Dermis microvascular lymphatic vessel endothelial cell (primary cell): ENCODE measurements at regions not wholly inside any gene's neighbourhood (a gene's known extent, or its start where the extent isn't known, plus 50 kb on each side); places are given as distances from the start of the nearest gene placed in this dataset.

Experiments used
- DNase-seq, 2 donors: peaks; one replicate each; pipeline versions ENCODE4 v3.0.0 to v3.0.0-alpha.2; 2010; ENCODE audit warnings: low read depth in 2 of 2

DNA sequence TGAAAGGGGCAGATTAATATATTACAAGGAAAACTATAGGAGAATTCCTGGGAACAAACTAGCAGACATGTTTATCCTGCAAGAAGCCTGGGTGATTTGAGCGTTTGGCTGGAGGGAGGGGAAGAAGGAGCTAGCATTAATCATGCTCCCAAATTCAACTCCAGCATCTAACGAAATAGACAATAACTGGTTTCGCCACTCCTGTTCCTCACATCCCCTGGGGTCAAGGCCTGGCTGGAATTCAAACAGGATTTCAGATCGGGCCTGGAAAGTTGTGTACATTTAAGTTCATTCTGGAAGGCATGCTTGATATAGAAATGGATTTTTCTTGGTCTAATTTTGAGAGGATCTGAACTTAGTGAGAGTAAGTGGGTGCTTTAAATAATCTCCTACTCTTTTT, 126.1 kb upstream of the CTAGE1 start:
- DNase-seq: no peak

DNA sequence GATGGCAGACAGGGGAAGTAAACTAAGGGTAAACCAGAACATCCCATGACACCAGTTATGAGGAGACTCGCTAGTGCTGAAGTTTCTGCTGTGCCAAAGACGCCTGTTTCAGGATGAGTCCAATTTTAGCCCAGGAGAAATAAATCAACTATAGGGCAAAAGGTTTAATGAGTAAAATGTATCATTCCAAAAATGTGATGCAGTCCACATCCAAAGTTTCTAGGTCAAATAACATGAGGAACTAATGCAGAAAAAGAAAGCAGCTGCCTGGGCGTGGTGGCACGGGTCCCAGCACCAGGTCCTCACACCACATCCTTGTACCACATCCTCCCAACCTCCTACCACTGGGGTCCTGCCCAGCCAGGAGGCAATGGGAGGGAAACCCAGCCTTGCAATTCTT, 126.9 kb upstream of the CTAGE1 start:
- no peak for DNase-seq

DNA sequence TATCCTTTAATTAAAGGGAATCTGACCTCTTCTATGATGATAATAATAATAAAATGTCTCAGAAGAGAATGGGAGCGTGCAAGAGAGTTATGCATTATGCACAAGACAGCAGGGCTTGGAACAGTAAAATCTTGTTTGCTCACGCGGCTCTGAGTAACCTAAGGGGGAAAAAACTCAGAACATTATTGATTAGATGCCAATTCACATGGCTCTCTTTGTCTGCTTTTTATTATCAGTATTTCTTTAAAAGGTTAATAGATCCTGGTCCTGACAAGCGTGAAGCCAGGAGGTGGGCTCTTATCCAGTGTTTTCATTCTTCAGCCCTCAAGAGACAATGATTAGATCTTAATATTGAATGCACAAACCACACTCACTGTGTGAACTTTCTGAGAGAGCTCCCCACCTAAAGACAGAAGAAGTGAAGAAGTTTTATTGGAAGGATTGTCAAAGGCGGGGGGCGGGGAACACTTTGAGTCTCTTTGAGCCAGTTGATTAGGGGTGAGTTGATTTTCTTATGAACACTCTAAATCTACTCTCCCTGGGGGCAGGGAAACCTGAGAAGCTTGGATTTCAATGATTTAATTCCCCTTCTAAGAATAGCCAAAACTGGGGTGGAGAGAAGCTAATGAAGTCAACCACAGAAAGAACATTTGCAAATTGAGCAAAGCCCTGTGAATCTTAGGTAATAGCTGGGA, 127.5 kb upstream of the CTAGE1 start:
- DNase-seq: no peak

DNA sequence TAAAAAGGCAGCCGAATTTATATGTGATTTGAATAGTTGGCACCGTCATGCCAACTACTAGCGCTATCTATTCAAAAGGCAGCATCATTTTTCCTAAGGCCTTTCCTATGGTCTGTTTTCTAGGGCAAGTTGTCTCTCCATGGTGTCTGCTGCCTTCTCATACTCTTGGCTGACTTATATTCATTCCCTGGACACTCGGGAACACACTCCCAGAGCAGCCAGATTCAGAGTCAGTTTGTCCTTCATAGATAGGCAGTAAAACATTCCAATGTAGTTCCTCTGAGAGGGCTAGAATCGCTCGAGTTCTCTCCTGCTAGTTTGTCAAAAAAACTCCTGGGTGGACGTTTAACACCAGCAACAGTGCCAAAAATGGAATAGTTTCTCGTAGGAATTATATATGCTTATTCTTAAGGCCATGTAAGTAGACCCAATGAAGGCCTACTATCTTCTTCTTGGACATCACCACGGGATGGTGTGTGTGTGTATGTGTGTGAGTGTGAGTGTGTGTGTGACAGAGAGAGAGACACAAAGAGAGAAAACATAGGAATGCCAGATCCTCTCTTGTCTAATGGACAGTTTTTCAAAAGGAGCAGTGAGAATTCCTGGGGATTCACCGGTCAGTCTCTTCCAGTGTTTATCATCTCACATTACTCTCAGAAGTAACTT, 129.3 kb upstream of the CTAGE1 start:
- no peak for DNase-seq

DNA sequence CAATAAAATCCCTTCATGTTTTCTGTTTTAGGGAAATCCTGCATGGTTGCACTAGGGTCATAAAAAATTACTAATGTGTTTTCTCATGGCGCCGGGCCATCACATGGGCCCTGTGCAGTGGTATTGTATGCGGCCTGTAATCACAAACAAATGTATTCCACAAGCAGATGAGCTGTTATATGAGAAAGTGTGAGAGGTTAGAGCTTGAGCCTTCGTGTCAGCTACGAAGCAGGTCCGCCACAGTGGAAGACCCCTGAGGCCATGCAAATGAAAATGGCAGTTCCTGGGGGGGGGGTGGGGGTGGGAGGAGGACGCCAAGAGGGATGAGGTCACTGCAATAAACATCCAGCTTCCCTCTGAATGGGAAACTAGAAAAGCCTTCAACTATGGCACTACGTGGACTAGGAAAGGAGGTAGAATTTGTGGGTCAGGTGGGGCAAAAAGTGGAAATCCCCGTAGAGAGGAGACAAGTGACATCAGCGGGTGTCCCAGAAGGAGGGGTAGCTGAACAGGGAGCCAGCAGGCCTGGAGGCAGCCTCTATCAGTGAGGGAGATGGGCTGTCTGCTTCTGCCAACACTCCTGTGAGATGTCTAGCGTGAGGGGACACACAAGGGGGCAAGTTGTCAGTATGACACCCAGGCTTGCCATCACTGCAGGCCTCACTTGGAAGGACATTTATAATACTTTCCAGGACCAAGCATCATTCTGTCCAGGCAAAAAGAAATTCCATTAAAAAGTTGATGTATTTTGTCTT, 130.3 kb upstream of the CTAGE1 start:
- DNase-seq: no peak

DNA sequence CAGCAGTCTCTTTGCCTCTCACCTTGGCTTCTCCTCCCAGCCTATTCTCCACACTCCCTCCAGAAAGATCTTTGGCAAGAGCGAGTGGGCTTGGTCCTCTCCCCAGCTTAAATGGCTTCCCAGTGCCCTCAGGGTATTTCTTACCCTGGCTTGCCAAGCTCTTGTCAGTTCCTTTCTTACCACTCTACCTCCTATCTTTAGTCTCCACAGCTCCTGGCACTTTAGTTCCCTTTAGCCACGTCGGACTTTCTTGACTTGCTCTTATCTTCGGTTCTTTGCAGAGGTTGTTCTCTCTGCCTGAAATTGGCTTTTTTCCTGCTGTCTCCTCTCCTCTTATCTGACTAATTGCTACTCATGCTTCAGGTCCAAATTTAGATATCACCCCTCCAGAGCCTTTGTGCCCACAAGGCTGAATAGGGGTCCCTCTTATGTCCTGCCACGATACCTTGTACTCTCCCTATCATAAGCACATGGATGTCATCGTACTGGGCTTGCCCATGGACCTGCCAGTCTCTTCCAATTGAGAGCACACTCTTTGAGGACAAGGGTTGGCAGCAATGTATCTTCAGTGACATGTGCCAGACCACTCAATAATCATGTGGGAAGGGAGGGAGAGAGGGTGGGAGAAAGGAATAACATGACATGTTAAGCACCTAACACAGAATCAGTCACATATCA, 131.7 kb upstream of the CTAGE1 start:
- DNase-seq: no peak

DNA sequence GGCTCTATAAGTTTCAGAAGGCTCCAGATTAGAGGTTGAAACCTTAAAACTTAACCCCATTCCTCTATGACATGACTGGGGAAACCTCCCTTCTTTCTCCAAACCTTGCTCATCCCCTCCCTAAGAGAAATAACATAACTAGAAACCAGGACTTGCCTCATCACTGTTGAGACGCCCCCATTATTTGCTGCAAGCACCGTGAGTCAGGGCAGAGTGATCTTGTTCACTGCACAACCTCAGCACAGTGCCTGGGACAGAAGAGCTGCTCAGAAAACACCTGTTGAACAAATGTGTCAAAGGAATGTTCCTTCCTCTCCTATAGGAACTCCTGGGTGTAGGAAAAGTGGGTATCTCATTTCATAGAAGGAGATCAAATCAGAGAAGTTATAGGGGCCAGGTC, 132.7 kb upstream of the CTAGE1 start:
- DNase-seq: no peak

DNA sequence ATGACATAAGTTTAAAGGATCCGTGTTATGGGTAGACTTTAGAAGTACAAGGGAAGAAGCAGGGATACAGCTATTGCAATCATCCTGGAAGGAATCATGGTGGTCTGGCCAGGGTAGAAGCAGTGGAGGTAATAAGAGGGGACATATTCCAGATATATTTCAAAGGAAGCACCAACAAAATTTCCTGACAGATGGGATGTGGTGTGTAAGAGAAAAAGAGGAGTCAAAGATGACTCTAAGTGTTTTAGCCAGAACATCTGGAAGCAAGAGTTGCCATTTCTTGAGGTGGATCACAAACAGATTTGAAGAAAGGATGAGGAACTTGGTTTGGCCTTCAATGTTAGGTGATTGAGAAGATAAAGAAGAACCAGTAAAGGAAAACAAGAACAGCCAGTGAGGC, 133.1 kb upstream of the CTAGE1 start:
- DNase-seq: no peak

DNA sequence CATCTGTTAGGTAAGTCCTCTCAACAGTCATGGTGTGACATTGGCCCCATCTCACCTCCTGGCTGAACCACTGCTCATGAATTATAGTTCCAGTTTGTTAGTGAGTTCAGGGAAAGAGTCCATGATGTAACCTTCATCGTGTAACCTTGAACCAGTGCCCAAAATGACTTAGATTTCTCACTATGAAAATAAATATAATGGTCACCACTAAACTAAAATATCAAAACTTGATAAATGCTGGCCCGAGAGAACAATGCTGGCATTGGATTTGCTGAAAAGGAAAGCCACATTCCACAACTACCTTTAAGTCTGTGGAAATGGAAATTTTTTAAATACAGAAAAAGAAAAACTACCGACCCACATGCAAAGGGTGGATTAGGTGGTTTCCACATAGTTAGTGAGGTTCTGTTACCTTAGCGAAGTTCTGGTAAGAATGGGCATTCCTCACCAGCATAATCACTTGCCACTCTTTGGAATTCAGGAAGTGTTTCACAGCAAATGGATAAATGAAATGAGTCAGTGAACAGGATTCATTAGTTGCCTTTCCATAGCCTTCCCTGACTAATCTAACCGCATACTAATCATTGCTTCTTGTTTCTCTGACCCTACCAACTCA, 133.9 kb upstream of the CTAGE1 start:
- peak; percentile 35 to 87 for DNase-seq

DNA sequence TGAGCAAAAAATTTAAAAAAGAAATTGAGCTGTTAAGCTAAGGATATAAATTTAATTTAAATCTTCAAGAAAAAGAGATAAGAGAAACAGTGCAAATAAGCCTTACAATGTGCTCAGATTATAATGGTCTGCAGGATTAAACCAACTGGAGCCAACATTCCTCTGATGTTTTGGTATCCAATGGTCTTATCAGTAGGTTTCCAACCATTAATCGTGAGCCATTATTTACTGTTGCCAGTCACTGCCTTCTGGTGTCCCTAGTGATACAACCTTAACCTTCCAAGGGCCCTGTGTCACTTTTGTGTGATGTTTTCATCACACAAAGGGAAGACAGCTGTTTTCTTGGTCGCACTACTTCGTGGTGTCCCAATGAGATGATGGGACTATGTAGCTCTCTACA, 134.5 kb upstream of the CTAGE1 start:
- DNase-seq: no peak

DNA sequence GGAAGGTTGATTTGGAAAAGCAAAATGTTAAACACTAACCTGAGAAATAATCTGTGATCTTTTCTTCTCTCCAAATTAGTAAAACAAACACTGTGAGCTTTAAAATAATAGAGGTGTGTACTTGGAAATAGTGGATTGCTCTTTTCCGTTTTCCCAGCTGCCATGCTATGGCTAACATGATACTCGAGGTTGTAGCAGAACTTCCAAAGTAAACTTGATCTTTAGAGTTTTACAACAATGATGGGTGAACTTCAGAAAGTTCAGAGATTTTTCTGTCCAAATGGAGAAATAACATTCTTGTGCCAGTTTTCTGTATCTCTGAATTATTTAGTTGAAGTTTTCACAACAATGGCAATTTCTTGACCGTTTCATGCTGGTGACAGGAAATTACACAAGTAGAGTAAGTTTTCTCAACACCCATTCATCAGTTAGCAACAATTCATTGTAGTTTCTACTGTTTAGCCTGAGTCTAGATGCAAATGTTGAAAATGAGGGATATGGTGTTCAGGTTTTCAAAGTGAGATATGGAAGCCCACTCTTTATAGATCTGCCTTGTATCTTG, 135.3 kb upstream of the CTAGE1 start:
- DNase-seq: no peak

DNA sequence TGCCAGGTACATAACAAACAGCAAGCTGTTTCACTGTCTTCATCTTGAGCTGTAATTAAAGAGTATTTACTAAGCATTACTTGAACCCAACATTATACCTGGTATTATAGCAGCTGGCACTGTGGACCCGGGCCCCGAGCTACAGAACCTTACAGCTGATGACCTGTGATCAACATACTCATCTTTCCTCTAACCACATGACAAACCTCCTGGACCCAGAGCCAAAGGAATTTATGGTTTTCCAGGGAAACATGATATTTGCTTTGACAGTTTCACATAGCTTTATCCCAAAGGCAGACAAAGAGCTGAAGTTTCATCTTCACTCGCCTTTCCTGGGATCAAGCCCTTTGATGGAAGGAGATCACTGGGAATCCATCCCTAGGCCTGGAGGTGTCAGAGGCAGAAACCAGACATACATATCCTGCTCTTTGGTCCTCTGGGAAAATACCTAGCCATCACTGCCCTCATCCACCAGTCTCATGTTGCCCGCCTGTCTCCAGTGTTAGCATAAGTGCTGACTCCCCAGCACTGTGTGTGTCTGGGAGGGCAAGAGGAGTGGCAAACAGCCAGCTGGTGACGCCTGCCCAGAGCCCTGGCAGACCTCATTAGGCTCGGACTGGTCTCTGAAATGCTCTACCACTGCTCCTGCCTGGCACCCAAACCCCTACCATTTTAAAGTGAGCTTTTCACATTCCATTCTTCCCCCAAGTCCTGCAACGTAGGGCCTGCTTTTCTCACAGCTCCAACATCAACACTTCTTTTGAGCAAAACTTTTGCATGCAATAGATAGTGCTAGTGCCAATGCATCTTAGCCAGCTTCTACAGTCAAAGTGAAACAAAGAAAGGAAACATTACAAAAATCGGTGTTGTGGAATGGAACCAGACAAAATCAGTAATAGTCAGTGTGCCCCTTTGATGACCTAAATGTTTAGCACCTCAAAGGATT, 138.8 kb upstream of the CTAGE1 start:
- DNase-seq: peak in 1 of 2 donors; percentile 32

DNA sequence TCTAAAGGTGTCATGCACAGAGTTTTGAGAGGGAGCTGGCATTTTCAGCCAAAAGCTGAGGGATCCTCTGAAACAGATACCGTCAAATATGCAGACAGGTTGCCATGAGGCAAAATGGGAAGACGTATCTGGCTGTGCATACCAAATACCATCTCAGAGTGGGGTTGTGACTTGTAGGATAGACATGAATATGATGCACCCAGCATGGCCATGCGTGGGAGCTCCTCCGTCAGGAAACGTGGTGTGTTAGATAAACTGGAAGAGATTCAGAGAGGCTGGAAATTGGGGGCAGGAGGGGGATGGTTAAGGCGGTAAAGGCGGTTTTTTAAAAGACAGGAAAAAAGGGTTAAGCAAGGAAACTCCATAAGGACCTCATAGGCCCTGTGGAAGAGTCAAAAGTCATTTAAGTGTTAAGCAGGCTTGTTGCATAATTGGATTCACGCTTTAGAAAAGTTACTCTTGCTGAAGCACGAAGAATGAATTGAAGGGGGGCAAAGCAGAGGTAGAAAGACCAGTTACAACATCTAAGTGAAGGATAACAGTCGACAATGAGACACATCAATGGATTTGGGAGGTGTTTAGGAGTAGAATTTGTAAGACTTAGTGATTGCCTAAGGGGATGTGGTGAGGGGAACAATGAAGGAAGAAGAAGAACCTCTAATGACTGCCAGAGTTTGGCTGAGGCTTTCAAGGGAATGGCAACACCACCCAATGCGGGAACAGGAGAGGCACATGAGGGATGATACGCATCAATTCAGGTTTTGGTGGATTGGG, 139.6 kb upstream of the CTAGE1 start:
- DNase-seq: no peak

DNA sequence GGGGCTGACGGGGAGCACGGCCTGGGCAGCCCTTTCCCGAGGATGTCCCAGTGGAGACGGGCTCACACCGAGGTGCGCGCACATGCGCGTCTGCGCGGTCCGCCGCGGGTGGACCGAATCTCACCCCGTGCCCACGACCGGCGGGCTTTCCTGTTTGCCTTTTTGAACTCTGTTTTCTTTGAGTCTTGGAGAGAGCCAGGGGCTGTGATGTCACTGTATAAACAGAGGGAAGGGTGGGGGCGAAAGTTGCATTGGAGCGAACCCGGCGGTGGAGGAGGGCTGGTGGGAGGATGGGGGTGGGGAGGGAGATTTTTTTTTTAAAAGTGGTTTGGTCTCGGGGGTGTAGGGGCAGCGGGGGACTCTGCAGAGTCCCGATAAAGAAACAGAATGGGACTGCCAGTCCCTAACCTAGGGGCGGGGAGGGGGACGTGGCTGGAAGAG, 141.2 kb upstream of the CTAGE1 start:
- peak in 1 of 2 donors; percentile 80 for DNase-seq

DNA sequence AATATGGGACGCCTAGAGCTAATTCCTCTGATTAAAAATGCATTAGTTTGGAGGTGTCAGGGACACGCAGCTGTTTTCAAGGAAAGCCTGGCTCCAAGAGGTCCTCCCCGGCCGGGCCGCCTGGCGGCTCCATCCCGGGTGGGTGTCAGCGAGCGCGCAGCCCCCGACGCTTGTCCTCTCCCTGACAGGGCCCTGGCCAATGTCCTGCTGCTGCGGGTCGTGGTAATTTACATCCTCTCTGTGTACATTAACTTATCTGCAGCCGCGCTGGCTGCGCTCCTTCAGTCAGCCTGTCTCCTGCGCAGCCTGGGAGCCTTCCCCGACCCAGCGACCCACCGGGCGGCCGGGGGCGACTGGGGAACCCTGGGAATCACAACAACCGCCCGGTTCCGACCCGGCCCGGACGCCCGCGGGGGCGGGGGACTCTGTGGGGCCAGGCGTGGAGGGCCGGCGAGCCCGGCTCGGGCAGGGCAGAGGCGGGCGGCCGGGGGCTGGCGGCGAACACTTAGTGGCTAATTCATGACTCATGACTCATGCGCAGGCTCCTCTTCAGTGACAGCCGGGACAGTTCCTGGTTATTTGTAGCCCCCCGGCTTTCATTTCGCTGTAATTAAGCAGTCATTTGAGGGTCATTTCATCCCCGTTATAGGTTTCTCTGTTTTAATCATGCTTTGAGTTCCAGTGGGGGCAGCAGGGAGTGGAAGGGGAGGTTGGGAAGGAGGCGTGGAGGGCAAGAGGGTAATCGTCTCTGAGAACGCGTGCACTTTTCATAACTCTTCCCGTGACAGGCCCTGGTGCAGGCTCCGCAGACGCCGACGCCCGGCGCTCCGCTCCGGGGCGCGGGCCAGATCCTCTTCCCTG, 141.9 kb upstream of the CTAGE1 start:
- peak; percentile 15 to 73 for DNase-seq

DNA sequence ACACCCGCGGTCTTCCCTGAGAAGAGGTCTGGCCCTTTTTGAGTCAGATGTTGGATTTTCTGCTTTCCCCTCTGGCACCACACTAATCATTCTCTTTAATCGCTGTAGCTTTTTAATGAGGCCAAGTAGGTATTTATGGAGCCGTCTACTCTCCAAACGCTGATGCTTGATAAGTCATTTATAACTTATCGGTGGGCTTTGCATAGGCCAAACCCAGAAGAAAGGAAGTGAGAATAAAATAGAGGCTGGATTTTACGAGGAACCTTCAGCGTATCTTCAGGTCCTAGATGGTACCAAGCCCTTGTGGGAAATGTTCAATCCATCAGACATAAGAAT, 142.5 kb upstream of the CTAGE1 start:
- no peak for DNase-seq

DNA sequence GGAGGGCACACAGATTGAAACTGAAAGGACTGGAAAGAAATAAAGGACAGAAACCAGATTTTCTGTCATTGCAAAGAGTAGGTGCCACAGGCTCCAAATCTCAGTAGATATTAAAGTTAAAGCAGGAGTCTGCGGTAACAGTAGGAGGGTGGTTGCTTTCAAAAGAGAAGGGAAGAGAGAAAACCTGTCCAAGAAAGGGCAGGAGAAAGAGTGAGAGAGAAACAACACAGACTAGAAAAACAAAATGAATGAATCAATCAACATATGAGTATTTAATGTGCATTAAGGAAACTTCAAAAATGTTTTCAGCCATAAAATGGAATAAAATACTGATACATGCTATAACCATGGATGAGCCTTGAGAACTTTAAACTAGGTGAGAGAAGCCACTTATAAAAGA, 143.1 kb upstream of the CTAGE1 start:
- DNase-seq: no peak

DNA sequence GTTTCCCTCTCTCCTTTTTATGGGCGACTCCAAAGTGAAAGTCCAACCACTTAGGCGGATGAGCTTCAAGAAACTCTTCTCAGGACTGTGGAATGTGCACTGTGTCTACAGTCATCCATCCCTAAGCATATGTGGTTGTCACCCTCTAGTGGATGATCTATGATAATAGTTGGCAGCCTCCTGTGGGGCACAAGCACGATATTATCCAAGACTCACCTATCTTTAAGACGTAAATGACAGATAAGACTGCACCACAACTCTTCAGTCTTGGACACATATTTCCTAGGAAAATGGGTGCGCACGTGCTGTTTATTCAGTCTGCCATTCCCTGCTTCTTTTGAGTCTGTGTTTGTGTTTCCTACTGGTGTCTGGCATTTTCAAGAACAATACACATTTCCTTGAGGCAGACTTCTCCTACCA, 145.5 kb upstream of the CTAGE1 start:
- DNase-seq: peak; percentile 48 to 86

DNA sequence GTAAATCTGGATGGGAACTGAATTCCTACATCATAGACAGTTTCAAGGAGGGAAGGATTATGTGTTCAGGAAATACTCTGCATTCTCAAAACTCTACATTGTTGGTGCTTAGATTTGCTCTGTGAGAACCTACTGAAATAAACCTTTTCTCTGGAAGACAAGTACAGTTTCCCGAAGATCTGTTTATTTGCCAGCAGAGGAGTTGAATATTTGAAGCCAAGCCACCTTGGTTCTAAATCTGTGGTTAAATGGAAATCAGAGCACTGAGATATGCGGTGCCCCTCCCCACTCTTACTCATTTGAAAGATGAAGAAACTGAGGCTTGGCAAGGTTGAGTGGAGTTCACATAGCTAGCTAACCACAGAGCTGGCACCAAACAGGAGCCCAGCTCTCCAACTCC, 146.3 kb upstream of the CTAGE1 start:
- no peak for DNase-seq
